ENCODE measurements at regions not wholly inside any gene's neighbourhood (a gene's known extent, or its start where the extent isn't known, plus 50 kb on each side); places are given as distances from the start of the nearest gene placed in this dataset.
"Not testable (repeated sequence)": the region's sequence is repeated elsewhere in the genome, so short reads cannot be mapped to it uniquely, and the experiment has no call there.

DNA sequence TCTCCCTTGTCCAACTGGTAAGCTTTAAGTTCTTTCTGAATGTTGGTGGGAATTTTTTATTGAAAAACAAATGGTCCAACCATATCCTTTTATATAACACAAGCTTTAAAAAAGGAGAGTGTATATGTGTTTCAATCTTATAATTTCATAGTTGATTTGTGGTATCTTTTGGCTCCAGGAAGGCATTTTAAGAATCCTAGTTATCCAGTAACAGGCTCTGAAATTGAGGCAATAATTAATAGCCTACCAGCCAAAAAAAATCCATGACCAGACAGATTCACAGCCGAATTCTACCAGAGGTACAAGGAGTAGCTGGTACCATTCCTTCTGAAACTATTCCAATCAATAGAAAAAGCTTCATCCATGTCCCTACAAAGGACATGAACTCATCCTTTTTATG, 141.6 kb downstream of the FZD1 start:
- not testable (repeated sequence) for DNase-seq (ENCODE audit: low spot score)

DNA sequence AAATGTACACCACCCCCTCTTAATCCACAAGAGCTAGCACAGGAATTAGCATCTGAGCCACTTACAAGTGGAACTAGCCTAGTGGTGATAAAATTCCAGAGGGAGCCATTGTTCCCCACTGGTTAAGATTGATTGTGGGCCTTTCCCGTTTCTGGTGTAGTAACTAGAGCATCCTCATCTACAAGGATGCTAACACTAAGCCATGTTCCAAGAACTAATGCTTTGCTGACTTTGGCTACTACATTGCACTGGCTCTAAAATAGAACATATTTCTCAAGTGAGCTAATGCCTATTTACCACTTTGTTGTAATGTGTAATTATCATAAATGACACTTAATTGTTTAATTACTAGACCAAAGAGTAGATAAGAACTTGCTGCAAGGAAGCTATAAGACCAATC, 143.7 kb downstream of the FZD1 start:
- DNase-seq (ENCODE audit: low spot score) = no peak

DNA sequence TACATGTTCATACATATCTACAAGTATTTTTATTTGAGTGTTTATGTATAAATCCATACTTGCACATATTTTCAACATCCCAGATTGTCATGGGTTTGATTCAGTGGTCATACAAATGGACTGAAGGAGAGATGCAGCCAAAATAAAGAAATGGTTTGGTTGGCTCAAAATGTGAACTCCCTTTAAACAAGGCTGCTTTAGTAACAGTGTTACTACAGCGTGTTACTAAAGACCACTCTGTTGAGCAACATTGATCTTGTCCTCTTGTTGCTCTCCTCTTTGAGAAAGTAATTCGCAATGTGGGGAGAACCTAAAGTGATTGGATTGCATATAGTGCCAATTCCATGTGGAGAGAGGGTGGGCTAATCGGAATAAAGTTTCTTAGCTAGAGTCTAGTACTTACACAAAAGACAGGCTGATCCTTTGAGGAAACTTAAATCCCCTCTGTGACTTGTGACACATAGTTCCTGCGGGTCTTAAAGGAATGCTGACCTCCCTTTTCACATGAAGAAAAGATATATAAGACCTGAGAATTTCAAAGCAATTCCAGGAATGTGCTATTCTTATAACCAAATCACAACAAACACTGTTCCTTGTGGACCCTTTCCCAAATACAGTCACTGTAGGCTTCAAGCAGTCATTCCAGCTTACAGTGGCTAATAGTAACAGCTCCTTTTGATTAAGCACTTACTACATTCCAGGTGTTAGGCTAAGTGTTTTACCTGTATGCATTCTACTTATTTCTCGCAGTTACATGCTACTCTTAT, 144.3 kb downstream of the FZD1 start:
- no peak for DNase-seq (ENCODE audit: low spot score)

DNA sequence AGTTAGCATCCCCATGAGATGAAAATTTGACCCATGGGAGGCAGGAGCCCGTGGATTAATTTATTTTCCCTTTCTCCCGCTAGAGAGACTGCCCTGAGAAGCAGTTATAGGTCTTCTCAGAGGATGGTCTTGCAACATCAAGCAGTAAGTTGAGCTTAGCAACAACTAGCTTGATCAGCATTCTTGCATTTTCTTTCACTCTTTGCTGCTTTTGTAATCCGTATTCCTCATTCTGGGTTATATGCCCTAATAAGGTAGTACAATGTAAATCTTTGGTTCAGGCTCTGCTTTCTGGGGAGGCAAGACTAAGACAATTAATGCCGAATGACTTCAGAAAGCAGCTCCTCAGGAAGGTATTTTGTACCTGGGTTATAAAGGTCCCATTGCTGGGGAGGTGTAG, 146.8 kb downstream of the FZD1 start:
- DNase-seq (ENCODE audit: low spot score) = no peak

DNA sequence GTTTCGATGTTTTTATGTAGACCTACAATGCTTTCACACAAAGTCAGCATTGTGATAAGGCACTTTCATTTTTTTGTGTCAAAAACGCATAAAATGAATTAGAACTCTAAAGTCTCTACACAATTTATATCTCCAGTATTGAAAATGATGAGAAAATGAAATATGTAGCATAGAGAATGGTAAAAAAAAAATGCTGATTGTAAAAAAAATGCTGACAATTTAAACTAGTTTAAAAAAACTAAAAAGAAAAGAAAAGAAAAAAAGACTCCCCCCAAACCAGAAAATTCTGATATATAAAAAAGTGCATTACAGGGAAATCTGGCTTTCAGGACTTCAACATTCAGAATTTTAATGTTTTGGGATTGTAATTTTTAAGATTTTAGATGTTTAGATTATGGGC, 148.1 kb downstream of the FZD1 start:
- no peak for DNase-seq (ENCODE audit: low spot score)

DNA sequence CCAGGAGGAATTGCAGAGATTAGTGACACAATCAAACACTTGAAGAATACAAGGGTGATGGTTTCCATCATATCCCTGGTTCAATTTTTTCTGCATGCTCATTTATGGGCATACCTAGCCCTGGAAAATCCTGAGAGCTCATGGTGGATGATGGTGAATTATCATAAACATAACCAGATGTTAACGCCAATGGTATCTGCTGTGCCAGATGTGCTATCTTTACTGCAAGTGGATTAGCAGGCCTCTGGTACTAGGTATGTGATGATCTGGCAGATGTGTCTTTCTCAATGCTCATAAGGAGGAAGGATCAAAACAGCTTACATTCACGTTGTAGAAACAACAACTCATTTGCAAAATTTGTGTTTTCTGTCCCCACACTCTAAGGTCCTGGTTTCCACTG, 150.5 kb downstream of the FZD1 start:
- no peak for DNase-seq (ENCODE audit: low spot score)

DNA sequence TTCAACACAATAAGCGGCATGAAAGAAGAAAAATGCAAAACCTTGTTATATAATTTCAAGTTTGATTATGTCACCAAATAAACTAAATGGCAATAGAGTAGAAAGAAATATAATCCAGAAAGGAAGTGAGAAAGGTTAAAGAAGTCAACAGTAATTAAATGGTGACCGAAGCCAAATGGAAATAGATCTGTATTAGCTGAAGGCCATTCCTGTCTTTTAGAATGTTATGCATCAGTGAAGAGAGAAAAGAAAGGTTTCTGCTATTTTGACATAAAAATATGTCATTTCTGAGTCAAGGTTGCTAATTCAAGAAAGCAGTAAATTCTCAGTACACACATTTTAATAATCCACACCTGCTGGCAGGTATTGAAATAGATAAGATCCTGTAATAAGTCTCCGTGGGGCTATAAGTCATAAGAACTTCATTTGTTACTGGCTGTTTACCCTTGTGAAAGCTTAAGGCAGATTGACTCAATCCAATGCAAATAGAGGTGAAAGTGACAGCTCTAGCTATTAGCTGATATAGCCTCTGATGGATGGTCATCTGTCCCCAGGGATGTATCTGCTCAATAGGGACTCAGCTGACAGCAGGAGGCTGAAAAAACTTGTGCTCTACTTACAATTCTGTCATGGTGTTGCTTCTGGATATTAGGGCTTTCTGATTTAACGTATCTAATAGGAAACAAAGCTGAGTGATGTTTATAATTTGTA, 152.1 kb downstream of the FZD1 start:
- DNase-seq (ENCODE audit: low spot score) = no peak

DNA sequence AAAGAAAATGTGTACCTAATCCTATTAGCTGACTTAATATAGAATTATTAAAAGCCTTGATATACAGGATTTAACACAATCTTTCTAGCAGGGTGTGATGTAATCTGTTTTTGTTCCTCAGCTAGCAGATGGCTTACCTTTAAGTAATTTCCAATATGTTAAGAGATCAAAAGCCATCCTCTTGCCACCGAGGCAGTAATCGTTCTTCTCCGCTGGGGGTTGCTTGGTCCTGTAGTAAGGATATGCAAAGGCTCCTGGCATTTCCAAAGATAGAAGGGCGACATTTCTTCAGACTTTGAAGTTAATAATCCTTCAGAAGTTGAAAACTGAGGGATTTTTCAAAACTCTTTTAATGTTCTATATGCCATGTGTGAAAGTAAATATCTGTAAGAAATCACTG, 156.4 kb downstream of the FZD1 start:
- DNase-seq (ENCODE audit: low spot score) = no peak

DNA sequence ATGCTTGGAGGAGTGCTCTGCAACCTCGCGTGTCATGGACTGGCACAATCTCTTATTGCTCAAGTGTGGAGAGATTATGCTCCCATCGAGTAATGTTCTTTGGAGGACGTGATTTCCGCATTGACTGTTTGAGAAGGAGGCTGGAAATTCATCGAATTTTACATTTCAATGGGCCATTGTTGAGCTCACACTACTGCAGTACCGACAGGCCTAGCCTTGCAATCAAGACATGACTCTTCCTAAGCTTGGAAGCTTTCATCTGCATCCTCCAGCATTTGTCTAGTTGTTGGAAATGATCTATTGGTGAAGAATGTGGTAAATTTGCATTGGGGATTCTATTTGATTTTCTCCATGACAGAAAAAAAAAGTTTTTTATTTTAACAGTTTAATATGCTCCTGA, 156.8 kb downstream of the FZD1 start:
- DNase-seq (ENCODE audit: low spot score) = no peak

DNA sequence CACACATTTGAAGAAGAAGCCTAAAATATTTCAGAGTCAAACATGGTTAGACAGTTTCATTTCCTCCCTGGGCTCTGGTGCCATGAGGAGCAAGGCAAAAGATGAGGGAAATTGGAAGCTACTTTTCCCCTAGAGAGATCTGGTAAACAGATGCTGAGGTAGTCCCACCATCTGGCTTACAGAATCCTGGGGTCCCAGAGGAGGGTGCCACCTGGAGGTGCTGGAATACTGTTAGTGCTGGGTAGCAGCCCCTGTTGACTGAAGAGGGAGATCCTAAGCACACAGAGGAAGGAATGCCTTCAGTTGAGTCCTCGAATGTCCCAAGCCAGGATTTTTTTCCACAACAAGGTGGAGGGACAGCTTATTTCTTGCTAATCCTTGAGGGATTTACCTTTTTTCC, 160.1 kb downstream of the FZD1 start:
- no peak for DNase-seq (ENCODE audit: low spot score)

DNA sequence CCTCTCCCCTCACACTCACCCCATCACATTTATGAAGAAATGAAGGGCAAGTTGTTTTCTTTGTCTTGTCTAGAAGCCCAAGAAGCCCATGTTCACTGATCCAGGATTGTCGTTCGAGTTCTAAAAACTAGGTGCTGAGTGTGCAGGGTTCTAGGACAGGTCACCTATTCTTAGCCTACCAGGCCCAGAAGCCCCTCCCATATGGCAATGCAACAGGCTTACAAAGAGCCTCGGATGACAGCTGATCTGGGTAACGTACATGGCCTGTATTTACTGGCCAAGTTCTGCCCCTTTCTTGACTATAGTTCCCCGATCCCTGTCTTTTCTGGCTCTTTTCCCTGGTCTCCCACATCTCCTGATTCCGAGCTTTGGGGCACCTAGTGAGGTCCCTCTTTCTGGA, 160.9 kb downstream of the FZD1 start:
- no peak for DNase-seq (ENCODE audit: low spot score)

DNA sequence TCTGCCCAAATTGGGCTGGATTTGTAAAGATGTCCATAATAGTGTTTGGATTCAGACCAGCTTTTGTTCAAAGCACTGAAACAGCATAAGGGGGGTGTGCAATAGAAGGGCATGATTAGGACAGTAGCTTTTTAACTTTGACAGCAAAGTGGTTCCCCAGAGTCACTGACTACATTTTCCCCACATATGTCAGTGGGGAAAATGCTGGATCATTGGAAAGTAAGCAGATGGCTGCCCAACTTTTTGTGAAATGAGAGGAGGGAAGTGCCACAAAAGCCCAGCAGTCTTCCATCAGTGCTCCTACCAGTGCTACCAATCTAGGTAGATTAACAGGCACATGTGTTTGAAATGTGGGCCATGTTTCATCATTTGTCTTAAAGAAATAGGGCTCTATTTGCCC, 162.8 kb downstream of the FZD1 start:
- DNase-seq (ENCODE audit: low spot score) = no peak

DNA sequence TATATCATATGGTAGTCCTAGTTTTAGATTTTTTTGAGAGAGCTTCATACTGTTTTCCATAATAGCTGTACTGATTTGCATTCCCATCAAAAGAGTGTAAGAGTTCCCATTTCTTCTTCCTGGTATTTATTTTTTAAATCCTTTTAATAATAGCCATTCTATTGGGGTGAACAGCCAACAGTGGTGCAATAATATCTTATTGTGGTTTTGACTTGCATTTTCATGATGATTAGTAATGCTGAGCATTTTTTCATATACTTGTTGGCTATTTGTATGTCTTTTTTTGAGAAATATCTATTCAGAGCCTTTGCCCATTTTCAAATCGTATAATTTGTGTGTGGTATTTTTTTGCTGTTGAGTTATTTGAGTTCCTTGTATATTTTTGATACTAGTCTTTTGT, 167.4 kb downstream of the FZD1 start:
- DNase-seq (ENCODE audit: low spot score) = no peak

DNA sequence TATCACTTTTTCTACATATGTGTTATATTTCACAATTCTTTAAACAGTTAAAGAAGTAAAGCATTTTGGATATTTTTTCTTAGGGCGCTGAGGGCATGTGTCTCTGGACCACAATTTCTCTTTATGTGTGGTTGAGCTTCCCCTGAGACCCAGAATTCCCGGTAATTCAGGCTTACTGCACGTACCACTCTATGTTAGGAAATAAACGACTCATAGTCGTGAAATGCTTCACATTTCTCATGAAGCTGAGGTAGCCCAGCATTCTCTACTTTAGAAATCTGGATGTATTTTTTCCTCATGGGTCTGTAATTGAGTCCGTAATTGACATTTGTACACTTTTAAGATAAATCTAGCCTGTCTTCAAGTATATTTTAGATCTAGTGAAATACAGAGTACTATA, 170.6 kb downstream of the FZD1 start:
- peak; percentile 24 for DNase-seq (ENCODE audit: low spot score)

DNA sequence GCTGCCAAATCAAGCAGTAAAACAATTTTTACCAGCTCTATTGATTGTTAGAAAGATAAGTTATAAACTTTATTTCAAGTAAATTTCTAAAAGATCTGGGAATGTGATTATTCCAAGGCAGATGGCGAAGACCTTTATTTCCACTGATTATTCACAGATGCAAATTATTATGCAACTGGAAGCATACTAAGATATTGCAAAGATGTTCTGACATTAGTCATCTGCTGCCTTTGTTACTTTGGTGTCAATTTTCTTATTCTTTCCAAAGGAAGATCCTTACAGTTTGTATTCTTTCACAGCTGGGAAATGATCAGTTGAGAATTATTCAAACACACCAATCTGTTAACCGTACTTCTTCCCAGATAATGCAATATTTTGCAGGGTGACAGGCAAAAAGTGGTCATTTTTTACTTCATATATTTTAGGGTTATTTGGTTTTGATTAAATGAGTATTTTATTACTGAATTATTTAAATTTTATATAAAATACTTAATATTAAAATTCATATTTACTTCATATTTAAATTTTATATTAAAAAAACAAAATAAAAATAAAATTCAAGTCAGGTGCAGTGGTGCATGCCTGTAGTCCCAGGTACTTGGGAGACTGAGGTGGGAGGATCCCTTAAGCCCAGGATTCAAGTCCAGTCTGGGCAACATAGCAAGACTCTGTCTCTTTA, 171.3 kb downstream of the FZD1 start:
- peak; percentile 50 for DNase-seq (ENCODE audit: low spot score)

DNA sequence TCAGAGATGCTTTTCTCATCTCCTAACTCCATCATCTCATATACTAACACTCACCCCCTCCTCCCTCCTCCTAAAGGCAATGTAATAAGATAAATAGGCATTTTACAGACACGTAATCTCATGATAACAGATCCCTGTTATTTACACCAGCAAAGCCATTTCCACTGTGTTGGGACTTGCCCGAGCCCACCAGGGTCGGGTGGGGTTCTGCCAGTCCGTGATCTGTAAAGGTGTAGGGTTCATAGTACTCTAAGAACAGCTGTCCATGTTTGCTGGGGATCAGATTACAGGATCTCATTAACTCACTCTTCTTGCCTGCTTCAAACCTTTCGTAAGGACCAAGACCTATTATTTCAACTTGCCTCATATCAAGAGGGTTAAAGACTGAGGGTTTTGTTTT, 172.4 kb downstream of the FZD1 start:
- no peak for DNase-seq (ENCODE audit: low spot score)

DNA sequence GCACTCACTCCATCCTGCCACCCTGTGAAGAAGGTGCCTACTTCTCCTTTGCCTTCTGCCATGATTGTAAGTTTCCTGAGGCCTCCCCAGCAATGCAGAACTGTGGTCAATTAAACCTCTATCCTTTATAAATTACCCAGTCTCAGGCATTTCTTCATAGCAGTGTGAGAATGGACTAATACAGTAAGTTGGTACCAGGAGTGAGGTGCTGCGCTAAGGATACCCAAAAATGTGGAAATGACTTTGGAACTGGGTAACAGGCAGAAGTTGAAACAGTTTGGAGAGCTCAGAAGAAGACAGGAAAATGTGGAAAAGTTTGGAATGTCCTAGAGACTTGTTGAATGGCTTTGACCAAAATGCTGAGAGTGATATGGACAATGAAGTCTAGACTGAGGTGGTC, 176.0 kb downstream of the FZD1 start:
- DNase-seq (ENCODE audit: low spot score) = not testable (repeated sequence)

DNA sequence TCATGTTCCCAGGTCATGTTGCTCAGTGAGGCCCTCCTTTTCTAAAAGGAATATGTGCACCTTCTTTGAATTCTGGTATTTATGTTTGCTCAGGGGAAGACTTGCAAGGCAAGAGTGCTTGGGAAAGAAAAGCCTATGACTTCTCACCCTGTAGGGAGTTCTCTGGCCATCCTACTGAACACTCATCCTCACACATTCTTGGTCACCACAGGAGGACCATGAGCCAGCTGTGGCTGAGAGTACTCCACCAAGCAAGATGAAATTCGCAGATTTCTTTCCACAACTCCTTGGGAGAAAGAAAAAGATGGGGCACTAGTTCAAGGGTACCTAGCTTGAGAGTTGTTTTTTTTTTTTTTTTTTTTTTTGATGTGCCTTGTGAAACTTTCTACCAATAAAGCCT, 179.6 kb downstream of the FZD1 start:
- DNase-seq (ENCODE audit: low spot score) = no peak

DNA sequence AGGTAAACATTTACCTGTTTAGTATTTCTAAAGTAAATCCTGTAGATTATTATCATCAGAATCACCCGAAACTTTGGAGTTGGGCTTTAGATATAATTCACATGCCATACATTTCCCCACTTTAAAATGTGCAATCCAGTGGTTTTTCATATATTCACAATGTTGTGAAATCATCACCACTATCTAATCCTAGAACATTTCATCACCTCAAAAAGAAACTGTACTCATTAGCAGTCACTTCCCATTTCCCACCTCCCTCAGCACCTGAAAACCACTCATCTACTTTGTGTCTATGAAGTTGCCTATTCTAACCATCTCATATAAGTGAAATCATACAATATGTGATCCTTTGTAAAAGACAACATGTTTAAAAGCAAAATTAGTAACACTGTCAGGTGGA, 182.6 kb downstream of the FZD1 start:
- no peak for DNase-seq (ENCODE audit: low spot score)

DNA sequence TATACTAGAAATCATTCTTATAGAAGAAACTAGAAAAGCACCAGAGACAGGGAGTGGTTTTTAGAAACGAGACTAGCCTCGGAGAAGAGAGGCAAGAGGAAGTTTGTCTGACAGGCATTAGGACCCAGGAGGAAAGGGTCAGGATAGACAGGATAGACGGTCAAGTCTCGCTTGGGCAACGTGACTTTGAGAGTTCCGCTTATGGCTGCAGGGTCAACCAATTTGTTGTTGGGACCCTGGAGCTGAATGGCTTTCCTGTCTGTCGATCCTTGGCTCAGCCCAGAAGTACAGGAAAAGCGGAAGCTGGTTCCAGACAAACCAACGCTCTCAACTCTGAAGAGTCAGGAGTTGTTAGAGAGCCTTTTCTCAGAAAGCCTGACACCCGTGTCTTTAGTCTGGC, 191.2 kb downstream of the FZD1 start:
- no peak for DNase-seq (ENCODE audit: low spot score)

DNA sequence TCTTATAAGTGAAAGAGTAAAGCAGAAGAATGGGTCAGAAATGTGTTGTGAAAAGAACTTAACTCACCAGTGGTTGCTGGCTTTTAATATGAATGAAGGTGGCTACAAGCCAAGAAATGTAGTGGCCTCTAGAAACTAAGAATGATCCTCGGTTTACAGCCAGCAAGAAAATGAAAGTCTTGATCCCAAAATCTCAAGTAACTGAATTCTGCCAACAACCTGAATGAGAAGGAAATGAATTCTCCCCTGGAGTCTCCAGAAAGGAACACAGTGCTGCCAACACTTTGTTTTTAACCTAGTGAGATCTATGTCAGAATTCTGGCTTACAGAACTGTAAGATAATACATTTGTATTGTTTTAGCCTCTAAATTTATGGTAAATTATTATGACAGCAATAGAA, 193.0 kb downstream of the FZD1 start:
- no peak for DNase-seq (ENCODE audit: low spot score)

DNA sequence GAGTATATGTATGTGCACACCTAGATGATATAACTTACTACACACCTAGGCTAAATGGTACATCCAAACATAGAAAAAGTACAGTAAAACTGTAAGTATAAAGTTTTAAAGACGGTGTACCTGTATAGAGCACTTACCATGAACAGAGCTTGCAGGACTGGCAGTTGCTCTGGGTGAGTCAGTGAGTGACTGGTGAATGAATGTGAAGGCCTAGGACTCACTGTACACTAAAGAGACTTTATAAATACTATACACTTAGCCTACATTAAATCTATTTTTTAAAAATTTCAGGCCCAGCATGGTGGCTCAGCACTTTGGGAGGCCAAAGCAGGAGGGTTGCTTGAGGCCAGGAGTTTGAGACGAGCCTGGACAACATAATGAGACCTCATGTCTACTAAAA, 195.3 kb downstream of the FZD1 start:
- DNase-seq (ENCODE audit: low spot score) = no peak

DNA sequence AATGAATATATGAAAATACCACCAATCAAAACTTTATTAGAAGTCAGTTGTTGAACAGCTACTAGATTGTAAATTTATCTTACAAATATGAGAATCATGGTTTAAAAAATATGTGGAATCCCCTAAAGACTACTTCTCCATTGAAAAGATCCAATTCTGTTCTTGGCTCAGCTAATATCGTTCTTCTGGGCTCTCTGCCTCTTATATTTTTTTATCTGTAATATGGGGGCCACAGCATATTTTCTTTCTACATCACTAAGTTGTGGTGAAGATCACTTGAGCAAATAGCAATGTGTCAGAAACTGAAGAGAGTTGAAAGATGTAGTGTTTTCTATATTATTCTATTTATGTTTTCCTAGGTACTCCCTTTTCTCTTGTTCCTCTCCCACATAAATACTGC, 198.1 kb downstream of the FZD1 start:
- DNase-seq (ENCODE audit: low spot score) = no peak

Data from GM03348 (cell line).